NCI-H82 treated with DMSO at 0.1 percent for 48 hours (cell line): ENCODE measurements at regions not wholly inside any gene's neighbourhood (a gene's known extent, or its start where the extent isn't known, plus 50 kb on each side); places are given as distances from the start of the nearest gene placed in this dataset.
"Not testable (repeated sequence)": the region's sequence is repeated elsewhere in the genome, so short reads cannot be mapped to it uniquely, and the experiment has no call there.

Experiments used
- DNase-seq: peaks from one replicate; lab custom pipeline; 2025; ENCODE audit not compliant: unreplicated experiment; lab: John Stamatoyannopoulos, UW

- peak; percentile 76 for DNase-seq
Measured at GRCh38 chr6:134822920-134823709, 126.8 kb downstream of the ALDH8A1 start.

GRCh38 chr6:134821928-134822864, 127.7 kb downstream of the ALDH8A1 start:
- no peak for DNase-seq

GRCh38 chr6:134821397-134821796, 128.5 kb downstream of the ALDH8A1 start:
- DNase-seq, result no peak

GRCh38 chr6:134819863-134820800, 129.8 kb downstream of the ALDH8A1 start:
- DNase-seq, result no peak

GRCh38 chr6:134819236-134819635, 130.7 kb downstream of the ALDH8A1 start:
- DNase-seq, result no peak

- DNase-seq, result no peak
Measured at GRCh38 chr6:134817448-134817847, 132.5 kb downstream of the ALDH8A1 start.

GRCh38 chr6:134816780-134817179, 133.1 kb downstream of the ALDH8A1 start:
- no peak for DNase-seq

- no peak for DNase-seq
Measured at GRCh38 chr6:134816300-134816699, 133.6 kb downstream of the ALDH8A1 start.

- DNase-seq, result no peak
Measured at GRCh38 chr6:134814076-134814695, 135.7 kb downstream of the ALDH8A1 start.

GRCh38 chr6:134813146-134813545, 136.8 kb downstream of the ALDH8A1 start:
- no peak for DNase-seq

- no peak for DNase-seq
Measured at GRCh38 chr6:134810402-134810801, 139.5 kb downstream of the ALDH8A1 start.

- DNase-seq, result no peak
Measured at GRCh38 chr6:134809130-134809529, 140.8 kb downstream of the ALDH8A1 start.

GRCh38 chr6:134806180-134806798, 143.6 kb downstream of the ALDH8A1 start:
- no peak for DNase-seq

- DNase-seq, result no peak
Measured at GRCh38 chr6:134805168-134805567, 144.7 kb downstream of the ALDH8A1 start.

GRCh38 chr6:134804311-134804710, 145.6 kb downstream of the ALDH8A1 start:
- not testable (repeated sequence) for DNase-seq

GRCh38 chr6:134802426-134803058, 147.4 kb downstream of the ALDH8A1 start:
- no peak for DNase-seq

- DNase-seq, result no peak
Measured at GRCh38 chr6:134797400-134798113, 152.3 kb downstream of the ALDH8A1 start.

- DNase-seq, result no peak
Measured at GRCh38 chr6:134795691-134796090, 154.2 kb downstream of the ALDH8A1 start.

GRCh38 chr6:134795001-134795400, 154.9 kb downstream of the ALDH8A1 start:
- DNase-seq, result no peak
